CD4-positive, CD25-positive, alpha-beta regulatory T cell (primary cell): ENCODE measurements at regions not wholly inside any gene's neighbourhood (a gene's known extent, or its start where the extent isn't known, plus 50 kb on each side); places are given as distances from the start of the nearest gene placed in this dataset.

Experiments
- ATAC-seq, 2 donors: fragments of 150-1000 bp; cut with Tn5 transposase; one replicate each; pipeline ENCODE4 v1.10.0; 2021; ENCODE audit warnings: low read depth in 2 of 2, moderate number of reproducible peaks in 2 of 2, moderate library complexity in 1 of 2
- DNase-seq, 3 donors: peaks; one replicate each; pipeline versions ENCODE4 v3.0.0 to v3.0.0-alpha.2; 2012 to 2022; ENCODE audit warnings: mixed read lengths in 1 of 3
- H3K27ac ChIP-seq: one replicate; pipeline ENCODE4 v1.7.0; 2013; ENCODE audit warnings: mild to moderate bottlenecking, low read length; ENCODE audit not compliant: insufficient read depth, poor library complexity, severe bottlenecking
- H3K27me3 ChIP-seq: one replicate; pipeline ENCODE4 v1.7.0; 2013; ENCODE audit warnings: low read length; ENCODE audit not compliant: control insufficient read depth, insufficient read depth
- H3K36me3 ChIP-seq: one replicate; pipeline ENCODE4 v1.7.0; 2013; ENCODE audit warnings: mild to moderate bottlenecking, low read length, moderate library complexity; ENCODE audit not compliant: control insufficient read depth, insufficient read depth
- H3K4me1 ChIP-seq: 2 replicates; pipeline ENCODE4 v1.7.0; 2013; ENCODE audit warnings: mild to moderate bottlenecking, low read length; ENCODE audit not compliant: insufficient read depth, control insufficient read depth, poor library complexity, severe bottlenecking
- H3K4me3 ChIP-seq: one replicate; pipeline ENCODE4 v1.7.0; 2013; ENCODE audit warnings: low read depth, mild to moderate bottlenecking, low read length, moderate library complexity
- H3K9me3 ChIP-seq, 2 experiments: 1 replicate in 1 of 2; 2 replicates in 1 of 2; pipeline ENCODE4 v1.7.0; 2013; ENCODE audit warnings: low read length in 2 of 2, mild to moderate bottlenecking in 1 of 2, moderate library complexity in 1 of 2; ENCODE audit not compliant: control insufficient read depth in 2 of 2
- H3K27ac Mint-ChIP-seq, 3 donors: one replicate each; pipeline ENCODE4 v1.8.0; 2020 to 2022; ENCODE audit warnings: mild to moderate bottlenecking in 3 of 3, mixed read lengths in 3 of 3, moderate library complexity in 2 of 3
- H3K27me3 Mint-ChIP-seq: one replicate; pipeline ENCODE4 v1.8.0; 2022; ENCODE audit warnings: mild to moderate bottlenecking, mixed read lengths
- H3K36me3 Mint-ChIP-seq: one replicate; pipeline ENCODE4 v1.8.0; 2020; ENCODE audit warnings: mixed read lengths
- H3K4me1 Mint-ChIP-seq, 4 donors: one replicate each; pipeline ENCODE4 v1.8.0; 2020 to 2022; ENCODE audit warnings: mixed read lengths in 4 of 4, mild to moderate bottlenecking in 1 of 4
- H3K4me3 Mint-ChIP-seq, 4 donors: one replicate each; pipeline ENCODE4 v1.8.0; 2020 to 2022; ENCODE audit warnings: mild to moderate bottlenecking in 4 of 4, mixed read lengths in 4 of 4, moderate library complexity in 3 of 4
- H3K9me3 Mint-ChIP-seq, 7 donors: one replicate each; pipeline ENCODE4 v1.8.0; 2020 to 2022; ENCODE audit warnings: mixed read lengths in 7 of 7, mild to moderate bottlenecking in 3 of 7, moderate library complexity in 2 of 7

DNA sequence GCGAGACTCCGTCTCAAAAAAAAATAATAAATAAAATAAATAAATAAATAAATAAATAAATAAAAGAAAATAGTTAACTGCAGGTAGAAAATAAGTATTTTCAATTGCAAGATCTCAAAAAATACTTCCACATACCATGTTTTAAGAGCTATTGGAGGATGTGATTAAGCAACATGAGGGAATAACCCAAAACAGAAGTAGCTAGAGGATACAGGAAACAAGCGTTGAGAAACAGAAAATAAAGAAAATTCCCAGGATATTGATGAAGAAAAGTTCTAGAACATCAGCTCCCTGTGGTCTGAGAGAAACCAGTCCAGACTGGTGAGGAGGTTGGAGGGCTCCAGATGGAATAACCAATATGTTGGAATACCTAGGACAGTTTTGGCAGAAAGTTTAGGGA, 57.3 kb upstream of the RND3 start:
- DNase-seq: no peak
- no peak overlapping the region for H3K27ac ChIP-seq
- Mint-ChIP-seq H3K27me3 (peaks cover 4% of the 10 kb centered on the region), H3K9me3 (peaks cover 0 to 11% (median 0%) of the 10 kb centered on the region in 7 donors), H3K4me3 (no peak overlapping the region), H3K27ac (no peak overlapping the region), H3K4me1 (no peaks in the 10 kb centered on the region), H3K36me3 (no peaks in the 10 kb centered on the region)
- H3K36me3 ChIP-seq: no peaks in the 10 kb centered on the region
- H3K4me1 ChIP-seq: no peaks in the 10 kb centered on the region
- H3K9me3 ChIP-seq: no peaks in the 10 kb centered on the region
- H3K27me3 ChIP-seq: no peaks in the 10 kb centered on the region
- no peak for ATAC-seq
- H3K4me3 ChIP-seq: no peak overlapping the region

DNA sequence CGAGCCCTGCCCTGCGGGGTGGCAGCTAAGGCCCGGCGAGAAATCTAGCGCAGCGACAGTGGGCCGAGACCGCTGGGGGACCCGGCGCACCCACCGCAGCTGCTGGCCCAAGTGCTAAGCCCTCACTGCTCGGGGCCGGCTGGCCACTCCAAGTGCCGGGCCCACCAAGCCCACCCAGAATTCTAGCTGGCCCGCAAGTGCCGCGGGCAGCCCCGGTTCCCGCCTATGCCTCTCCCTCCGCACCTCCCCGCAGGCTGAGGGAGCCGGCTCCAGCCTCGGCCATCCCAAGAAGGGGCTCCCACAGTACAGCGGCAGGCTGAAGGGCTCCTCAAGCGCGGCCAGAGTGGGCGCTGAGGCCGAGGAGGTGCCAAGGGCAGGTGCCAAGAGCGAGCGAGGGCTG, 55.2 kb upstream of the RND3 start:
- Mint-ChIP-seq H3K4me3 (no peak overlapping the region), H3K27me3 (peaks cover 4% of the 10 kb centered on the region), H3K9me3 (peaks cover 0 to 11% (median 0%) of the 10 kb centered on the region in 7 donors), H3K36me3 (no peaks in the 10 kb centered on the region), H3K27ac (no peak overlapping the region), H3K4me1 (no peaks in the 10 kb centered on the region)
- no peaks in the 10 kb centered on the region for H3K27me3 ChIP-seq
- no peaks in the 10 kb centered on the region for H3K4me1 ChIP-seq
- H3K9me3 ChIP-seq: no peaks in the 10 kb centered on the region
- no peak for ATAC-seq
- H3K27ac ChIP-seq: no peak overlapping the region
- H3K36me3 ChIP-seq: no peaks in the 10 kb centered on the region
- no peak overlapping the region for H3K4me3 ChIP-seq
- no peak for DNase-seq

GRCh38 chr2:150542172-150542571, 54.7 kb upstream of the RND3 start:
- Mint-ChIP-seq H3K9me3 (peaks cover 0 to 11% (median 0%) of the 10 kb centered on the region in 7 donors), H3K4me1 (no peaks in the 10 kb centered on the region), H3K27ac (no peak overlapping the region), H3K36me3 (no peaks in the 10 kb centered on the region), H3K4me3 (no peak overlapping the region), H3K27me3 (peaks cover 4% of the 10 kb centered on the region)
- H3K27ac ChIP-seq: no peak overlapping the region
- H3K4me3 ChIP-seq: no peak overlapping the region
- H3K4me1 ChIP-seq: no peaks in the 10 kb centered on the region
- ATAC-seq (no peak), DNase-seq (no peak)
- H3K9me3 ChIP-seq: no peaks in the 10 kb centered on the region
- no peaks in the 10 kb centered on the region for H3K36me3 ChIP-seq
- H3K27me3 ChIP-seq: no peaks in the 10 kb centered on the region

DNA sequence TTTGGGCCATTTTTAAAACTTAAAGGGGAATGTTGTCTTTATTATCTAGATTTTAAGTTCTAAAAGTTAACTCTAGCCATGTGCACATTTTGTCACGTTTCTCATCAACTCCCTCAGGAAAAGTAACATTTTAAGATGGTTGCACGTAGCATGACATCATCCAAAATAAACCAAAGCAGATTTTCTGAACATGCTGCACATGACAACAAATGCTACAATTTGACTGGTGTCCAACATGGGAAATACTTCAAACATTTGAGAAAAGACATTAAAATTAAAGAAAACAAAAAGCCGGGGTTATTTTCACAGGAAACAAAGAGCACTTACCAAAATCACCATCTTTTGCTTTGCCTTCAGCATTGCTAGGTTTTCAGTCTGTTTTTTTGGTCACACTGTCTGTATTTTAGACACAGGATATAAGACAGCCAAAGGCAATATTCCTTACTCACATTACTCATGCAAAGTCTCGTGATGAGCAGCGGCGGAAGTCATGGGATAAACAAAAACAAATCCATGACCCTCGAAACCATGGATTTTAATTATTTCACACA, 51.3 kb upstream of the RND3 start:
- peaks cover 4% of the 10 kb centered on the region for H3K27me3 Mint-ChIP-seq
- DNase-seq (no peak), ATAC-seq (no peak)
- H3K36me3 Mint-ChIP-seq: no peaks in the 10 kb centered on the region
- Histone ChIP-seq H3K4me3 (no peak overlapping the region), H3K4me1 (no peaks in the 10 kb centered on the region), H3K36me3 (no peaks in the 10 kb centered on the region), H3K27me3 (no peaks in the 10 kb centered on the region), H3K27ac (no peak overlapping the region), H3K9me3 (peaks cover 0 to 3% of the 10 kb centered on the region in 2 experiments)
- no peak overlapping the region for H3K27ac Mint-ChIP-seq
- H3K4me1 Mint-ChIP-seq: no peaks in the 10 kb centered on the region
- H3K9me3 Mint-ChIP-seq: peaks cover 0 to 13% (median 0%) of the 10 kb centered on the region in 7 donors
- H3K4me3 Mint-ChIP-seq: no peak overlapping the region
